Left lobe of liver (tissue), 2 donors: ENCODE measurements at regions not wholly inside any gene's neighbourhood (a gene's known extent, or its start where the extent isn't known, plus 50 kb on each side); places are given as distances from the start of the nearest gene placed in this dataset.
"Not testable (repeated sequence)": the region's sequence is repeated elsewhere in the genome, so short reads cannot be mapped to it uniquely, and the experiment has no call there.

Experiments used
- ATAC-seq: fragments of 200-7000 bp; cut with Tn5 transposase; one replicate; pipeline ENCODE4 v1.9.1; 2020; ENCODE audit warnings: mild to moderate bottlenecking, moderate library complexity
- DNase-seq: peaks from one replicate; pipeline ENCODE4 v3.0.0-alpha.2; 2020; ENCODE audit warnings: low spot score
- donor health status: DM: no; HTN: no; CAD: no; lungs with moderate emphysema.
- donor health status: DM: no; HTN: yes; CAD: no.

- peak; percentile 83 for ATAC-seq
Measured at GRCh38 chr3:66836363-66837152, 161.5 kb upstream of the KBTBD8 start.

DNA sequence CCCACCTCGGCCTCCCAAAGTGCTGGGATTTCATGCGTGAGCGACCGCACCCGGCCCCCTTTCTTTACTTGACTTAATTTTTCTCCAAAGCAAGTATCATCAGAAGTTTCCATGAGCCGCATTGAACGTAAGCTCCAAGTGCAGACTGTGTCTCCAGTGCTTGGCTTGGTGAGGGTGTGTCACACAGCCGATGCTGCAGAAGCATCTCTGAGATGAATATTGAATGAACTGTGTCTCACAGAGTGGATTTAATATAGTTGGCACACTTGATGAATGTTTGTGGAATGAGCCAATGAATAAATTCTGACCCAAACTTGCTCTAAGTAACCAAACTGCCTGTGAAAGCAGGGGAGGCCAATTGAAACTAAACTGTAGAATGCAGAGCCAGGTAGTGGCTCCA lies 159.4 kb upstream of the KBTBD8 start:
- ATAC-seq: no peak

More at GRCh38 chr3:66836363-66837152, 161.5 kb upstream of the KBTBD8 start:
- no peak for DNase-seq

GRCh38 chr3:66839508-66839907 lies 158.6 kb upstream of the KBTBD8 start:
- DNase-seq (no peak), ATAC-seq (no peak)

More for the DNA sequence above, 159.4 kb upstream of the KBTBD8 start:
- DNase-seq: no peak

DNA sequence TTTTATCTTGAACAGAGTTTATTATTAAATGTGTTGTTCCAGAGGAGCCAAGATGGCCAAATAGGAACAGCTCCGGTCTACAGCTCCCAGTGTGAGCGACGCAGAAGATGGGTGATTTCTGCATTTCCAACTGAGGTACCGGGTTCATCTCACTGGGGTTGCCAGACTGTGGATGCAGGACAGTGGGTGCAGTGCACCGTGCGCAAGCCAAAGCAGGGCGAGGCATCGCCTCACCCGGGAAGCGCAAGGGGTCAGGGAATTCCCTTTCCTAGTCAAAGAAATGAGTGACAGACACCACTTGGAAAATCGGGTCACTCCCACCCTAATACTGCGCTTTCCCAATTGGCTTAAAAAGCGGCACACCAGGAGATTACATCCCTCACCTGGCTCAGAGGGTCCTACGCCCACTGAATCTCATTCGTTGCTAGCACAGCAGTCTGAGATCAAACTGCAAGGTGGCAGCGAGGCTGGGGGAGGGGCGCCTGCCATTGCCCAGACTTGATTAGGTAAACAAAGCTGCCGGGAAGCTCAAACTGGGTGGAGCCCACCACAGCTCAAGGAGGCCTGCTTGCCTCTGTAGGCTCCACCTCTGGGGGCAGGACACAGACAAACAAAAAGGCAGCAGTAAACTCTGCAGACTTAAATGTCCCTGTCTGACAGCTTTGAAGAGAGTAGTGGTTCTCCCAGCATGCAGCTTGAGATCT lies 155.2 kb upstream of the KBTBD8 start:
- not testable (repeated sequence) for ATAC-seq, DNase-seq

GRCh38 chr3:66851894-66852613 lies 146.1 kb upstream of the KBTBD8 start:
- ATAC-seq (peak; percentile 90), DNase-seq (peak; percentile 87)

GRCh38 chr3:66854601-66855151 lies 143.4 kb upstream of the KBTBD8 start:
- DNase-seq: no peak
- ATAC-seq: no peak

GRCh38 chr3:66856533-66856932 lies 141.6 kb upstream of the KBTBD8 start:
- no peak for ATAC-seq
- no peak for DNase-seq

DNA sequence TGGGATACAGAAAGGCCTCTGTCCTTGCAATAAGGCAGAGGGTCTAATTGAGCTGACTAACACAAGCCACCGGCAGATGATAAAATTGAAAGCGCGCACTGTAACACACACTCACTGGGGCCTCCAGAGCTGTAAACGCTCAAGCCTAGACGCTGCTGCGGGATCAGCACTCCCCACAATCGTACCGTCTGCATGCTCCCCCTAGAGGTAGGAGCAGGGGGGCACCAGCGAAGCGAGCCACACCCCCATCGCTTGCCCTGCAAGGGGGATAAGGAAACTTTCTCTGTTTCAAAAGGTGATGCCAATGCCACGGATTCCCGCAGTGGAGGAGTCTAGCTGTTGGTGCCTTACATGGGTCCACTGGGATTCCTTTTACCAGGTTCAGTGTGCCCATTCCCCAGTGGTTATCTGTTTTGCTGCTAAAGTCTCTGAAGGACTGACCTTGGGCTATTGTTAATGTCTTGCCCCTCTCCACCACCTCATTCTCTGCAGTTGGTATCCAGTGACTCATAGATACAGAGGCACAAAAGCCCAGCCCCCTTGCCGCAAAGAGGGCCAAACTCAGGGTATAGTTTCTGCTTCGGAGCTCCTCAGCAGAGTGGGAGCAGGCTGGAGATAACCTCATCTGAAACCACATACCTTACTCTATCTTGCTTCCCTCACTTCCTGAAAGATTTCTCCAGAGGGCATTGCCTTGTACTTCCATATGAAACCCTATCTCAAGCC lies 139.3 kb upstream of the KBTBD8 start:
- ATAC-seq (no peak), DNase-seq (no peak)

- DNase-seq (no peak), ATAC-seq (no peak)
Measured at GRCh38 chr3:66860771-66861170, 137.3 kb upstream of the KBTBD8 start.

DNA sequence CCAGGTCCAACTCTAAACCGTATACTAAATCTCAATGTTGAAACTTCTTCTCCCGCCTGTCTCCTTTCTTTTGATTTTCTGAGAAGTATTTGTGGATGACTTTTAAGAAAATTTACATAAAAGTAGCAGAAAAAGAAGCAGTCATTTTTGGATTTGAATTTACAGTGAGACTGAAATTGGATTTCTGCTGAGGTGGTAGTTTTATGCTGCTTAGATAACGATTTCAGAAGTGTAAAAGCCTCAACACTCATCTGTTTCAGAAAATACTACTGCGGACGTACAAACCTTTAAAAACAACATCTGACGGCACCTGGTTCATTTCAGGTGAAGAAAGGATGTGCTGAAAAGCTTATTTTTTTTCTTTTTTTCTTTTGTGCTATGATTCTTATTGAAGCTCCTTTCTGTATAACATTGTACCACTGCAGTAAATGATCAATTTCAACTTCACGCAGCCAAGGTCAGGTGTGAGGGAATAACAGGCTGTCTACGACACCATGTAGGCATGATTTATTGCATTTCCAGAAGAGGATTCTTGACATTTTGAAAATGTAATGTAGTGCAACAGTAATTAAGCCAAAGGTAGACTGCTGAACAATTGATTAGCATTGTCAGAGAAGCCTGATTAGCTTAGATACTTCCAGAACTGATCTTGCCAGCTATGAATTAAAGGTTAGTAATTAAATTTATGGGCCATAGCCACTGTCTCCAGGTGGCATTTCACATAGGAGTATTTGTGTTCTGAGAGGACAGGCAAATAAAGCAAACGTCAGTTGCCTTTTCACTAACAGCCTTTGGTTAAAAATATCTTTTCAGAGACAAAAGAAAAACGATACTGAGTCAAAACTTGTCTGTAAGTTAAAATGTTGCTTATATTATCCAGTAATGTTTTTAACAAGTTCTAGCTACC lies 134.6 kb upstream of the KBTBD8 start:
- DNase-seq: no peak
- ATAC-seq: no peak

DNA sequence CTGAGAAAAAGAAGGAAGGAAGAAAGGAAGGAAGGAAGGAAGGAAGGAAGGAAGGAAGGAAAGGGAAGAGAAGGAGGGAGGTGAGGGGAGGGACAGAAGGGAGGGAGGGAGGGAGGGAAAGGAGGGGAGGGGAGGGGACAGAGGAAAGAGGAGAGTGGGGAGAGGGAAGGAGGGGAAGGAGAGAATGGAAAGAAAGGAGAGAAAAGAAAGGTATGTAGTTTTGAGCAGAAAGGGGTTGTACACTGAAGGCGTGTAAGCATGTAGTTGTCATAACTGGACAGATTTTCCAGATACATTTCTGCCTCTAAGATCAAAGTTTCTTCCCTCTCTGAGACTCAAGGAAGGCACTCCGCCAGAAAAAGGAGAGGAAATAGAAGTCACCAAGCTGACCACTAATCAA lies 113.4 kb upstream of the KBTBD8 start:
- ATAC-seq (no peak), DNase-seq (no peak)

- no peak for DNase-seq
- ATAC-seq: no peak
Measured at GRCh38 chr3:66885326-66886000, 112.6 kb upstream of the KBTBD8 start.

DNA sequence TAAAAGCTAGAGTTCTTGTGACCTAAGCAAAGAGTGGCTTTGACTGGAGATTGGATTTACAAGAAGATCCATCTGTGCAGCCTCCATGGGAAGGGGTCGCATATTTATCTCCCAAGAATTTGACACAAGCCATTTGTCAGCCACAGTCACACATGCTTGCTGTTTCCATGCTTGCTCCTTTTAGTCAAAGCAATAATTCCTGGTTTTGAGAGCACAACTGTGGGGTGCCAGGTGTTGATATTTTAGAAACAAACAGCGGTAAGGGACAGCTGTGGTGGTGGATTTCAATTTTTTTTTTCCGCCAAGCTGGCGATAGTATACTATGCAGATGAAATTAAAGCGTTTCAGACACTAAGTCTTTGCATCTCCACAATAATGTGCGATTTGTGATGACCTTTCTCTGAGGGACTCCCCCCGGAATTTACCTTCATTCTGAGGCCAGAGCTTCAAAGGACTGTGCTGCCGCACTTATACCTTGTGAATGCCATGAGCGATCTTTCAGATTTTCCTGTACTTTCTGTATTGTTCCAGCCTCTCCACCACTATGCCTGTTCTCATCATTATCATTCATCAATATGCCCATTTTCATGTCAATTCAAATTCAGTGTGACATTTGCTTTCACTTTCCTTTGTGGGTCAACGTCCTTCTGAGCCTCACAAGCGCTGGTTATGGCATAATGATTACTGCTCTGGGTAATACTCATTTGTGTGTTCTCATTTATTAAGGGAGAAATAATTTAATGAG lies 108.2 kb upstream of the KBTBD8 start:
- ATAC-seq: no peak
- DNase-seq: no peak

GRCh38 chr3:66898155-66898554 lies 100.0 kb upstream of the KBTBD8 start:
- ATAC-seq (no peak), DNase-seq (no peak)

DNA sequence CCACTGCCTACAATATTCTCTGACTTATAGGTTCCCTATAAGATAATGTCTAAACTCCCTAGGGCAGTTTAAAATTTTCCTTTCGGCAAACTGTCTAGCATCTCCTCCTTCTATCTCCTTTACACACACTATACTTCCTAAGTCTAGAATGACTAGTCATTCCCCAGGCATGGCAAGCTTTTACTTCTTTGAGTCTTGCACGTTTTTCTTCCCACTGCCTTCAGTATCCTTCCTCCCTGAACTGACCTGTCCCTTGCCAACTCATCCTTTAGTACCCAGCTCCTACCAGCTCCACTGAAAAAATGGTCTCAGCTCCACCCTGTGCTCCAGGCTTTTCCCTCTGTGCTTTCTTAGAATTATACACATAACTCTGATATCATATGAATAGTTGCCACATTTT lies 93.8 kb upstream of the KBTBD8 start:
- DNase-seq (no peak), ATAC-seq (no peak)

GRCh38 chr3:66904831-66905493 lies 93.1 kb upstream of the KBTBD8 start:
- no peak for DNase-seq
- no peak for ATAC-seq

DNA sequence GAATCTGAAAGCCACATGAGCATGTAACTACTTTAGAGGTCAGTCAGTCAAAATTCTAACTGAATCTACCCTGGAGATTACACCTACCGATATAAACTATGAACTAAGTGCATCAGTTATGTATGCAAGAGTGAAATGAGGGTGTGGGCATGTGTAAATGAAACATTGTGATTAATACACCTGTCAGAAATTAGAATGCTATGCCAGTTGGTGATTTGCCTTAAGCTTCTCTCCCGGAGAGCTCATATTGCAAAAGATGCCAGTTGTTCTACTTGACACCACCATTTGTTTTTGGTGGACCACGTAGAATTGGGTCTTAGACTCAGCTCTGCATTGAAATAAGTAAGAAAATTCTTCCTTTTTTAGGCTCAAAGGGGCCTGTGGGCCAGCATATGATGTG lies 91.0 kb upstream of the KBTBD8 start:
- ATAC-seq (no peak), DNase-seq (no peak)
